MM.1S (cell line): ENCODE measurements at regions not wholly inside any gene's neighbourhood (a gene's known extent, or its start where the extent isn't known, plus 50 kb on each side); places are given as distances from the start of the nearest gene placed in this dataset.
"Not testable (repeated sequence)": the region's sequence is repeated elsewhere in the genome, so short reads cannot be mapped to it uniquely, and the experiment has no call there.

Experiments used
- EZH2 ChIP-seq: fragments of 300-600 bp; sonication (generic); optimal IDR thresholded peaks from 2 replicates; pipeline ENCODE3; 2017; ENCODE audit warnings: low read depth, mild to moderate bottlenecking, antibody characterized with exemption, low read length, mixed read lengths
- EZH2phosphoT487 ChIP-seq: fragments of 300-600 bp; sonication (generic); IDR thresholded peaks from 2 replicates; pipeline ENCODE4 v1.6.1; 2018; ENCODE audit warnings: antibody characterized with exemption, low read length
- TF ChIP-seq, protein P1 (sequence below): fragments of 300-600 bp; sonication (generic); IDR thresholded peaks from 2 replicates; pipeline ENCODE4 v1.5.1; 2016; ENCODE audit warnings: antibody characterized with exemption, low read length, mixed read lengths

DNA sequence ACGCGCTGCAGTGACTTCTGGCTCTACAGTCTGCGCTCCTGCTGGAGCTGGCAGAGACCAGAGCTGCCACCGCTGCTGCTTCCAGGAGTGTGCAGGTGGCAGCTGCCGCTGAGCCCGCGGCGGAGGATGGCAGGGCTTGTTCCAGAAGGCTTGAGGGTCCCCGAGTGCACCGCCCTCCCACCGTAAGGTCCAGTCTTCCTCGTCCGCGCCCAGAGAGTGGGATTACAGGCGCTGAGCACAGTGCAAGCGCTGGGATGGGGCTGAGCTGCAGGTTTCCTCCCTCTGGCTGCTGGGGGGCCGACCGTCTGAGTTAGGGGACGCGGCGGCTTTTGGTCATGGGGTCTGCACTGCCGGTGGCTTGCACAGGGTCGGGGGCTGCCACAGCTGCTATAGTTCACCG lies 87.3 kb downstream of the POTEH start:
- TF ChIP-seq, protein P1, sequence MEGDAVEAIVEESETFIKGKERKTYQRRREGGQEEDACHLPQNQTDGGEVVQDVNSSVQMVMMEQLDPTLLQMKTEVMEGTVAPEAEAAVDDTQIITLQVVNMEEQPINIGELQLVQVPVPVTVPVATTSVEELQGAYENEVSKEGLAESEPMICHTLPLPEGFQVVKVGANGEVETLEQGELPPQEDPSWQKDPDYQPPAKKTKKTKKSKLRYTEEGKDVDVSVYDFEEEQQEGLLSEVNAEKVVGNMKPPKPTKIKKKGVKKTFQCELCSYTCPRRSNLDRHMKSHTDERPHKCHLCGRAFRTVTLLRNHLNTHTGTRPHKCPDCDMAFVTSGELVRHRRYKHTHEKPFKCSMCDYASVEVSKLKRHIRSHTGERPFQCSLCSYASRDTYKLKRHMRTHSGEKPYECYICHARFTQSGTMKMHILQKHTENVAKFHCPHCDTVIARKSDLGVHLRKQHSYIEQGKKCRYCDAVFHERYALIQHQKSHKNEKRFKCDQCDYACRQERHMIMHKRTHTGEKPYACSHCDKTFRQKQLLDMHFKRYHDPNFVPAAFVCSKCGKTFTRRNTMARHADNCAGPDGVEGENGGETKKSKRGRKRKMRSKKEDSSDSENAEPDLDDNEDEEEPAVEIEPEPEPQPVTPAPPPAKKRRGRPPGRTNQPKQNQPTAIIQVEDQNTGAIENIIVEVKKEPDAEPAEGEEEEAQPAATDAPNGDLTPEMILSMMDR = not testable (repeated sequence)
- TF ChIP-seq EZH2, EZH2phosphoT487: not testable (repeated sequence)
